NCI-H128 (cell line): ENCODE measurements at regions not wholly inside any gene's neighbourhood (a gene's known extent, or its start where the extent isn't known, plus 50 kb on each side); places are given as distances from the start of the nearest gene placed in this dataset.
"Not testable (repeated sequence)": the region's sequence is repeated elsewhere in the genome, so short reads cannot be mapped to it uniquely, and the experiment has no call there.

Experiments
- DNase-seq: peaks from one replicate; lab custom pipeline; 2025; ENCODE audit not compliant: unreplicated experiment; lab: John Stamatoyannopoulos, UW

GRCh38 chr6:68167604-68168003 lies 467.5 kb upstream of the ADGRB3 start:
- DNase-seq, result no peak

- not testable (repeated sequence) for DNase-seq
Measured at GRCh38 chr6:68160812-68161211, 474.3 kb upstream of the ADGRB3 start.

- no peak for DNase-seq
Measured at GRCh38 chr6:68160348-68160747, 474.7 kb upstream of the ADGRB3 start.

- DNase-seq, result no peak
Measured at GRCh38 chr6:68159433-68159832, 475.6 kb upstream of the ADGRB3 start.

GRCh38 chr6:68158256-68158655 lies 476.8 kb upstream of the ADGRB3 start:
- DNase-seq, result no peak

- DNase-seq, result no peak
Measured at GRCh38 chr6:68144667-68145066, 490.4 kb upstream of the ADGRB3 start.

- DNase-seq, result no peak
Measured at GRCh38 chr6:68141190-68141589, 493.9 kb upstream of the ADGRB3 start.

GRCh38 chr6:68139130-68139529 lies 496.0 kb upstream of the ADGRB3 start:
- no peak for DNase-seq

- DNase-seq, result no peak
Measured at GRCh38 chr6:68134796-68135195, 500.3 kb upstream of the ADGRB3 start.

GRCh38 chr6:68128211-68128610 lies 506.9 kb upstream of the ADGRB3 start:
- DNase-seq, result no peak

GRCh38 chr6:68127074-68127473 lies 508.0 kb upstream of the ADGRB3 start:
- DNase-seq, result no peak

GRCh38 chr6:68126089-68126749 lies 508.9 kb upstream of the ADGRB3 start:
- no peak for DNase-seq

- not testable (repeated sequence) for DNase-seq
Measured at GRCh38 chr6:68122975-68123374, 512.1 kb upstream of the ADGRB3 start.

- DNase-seq, result no peak
Measured at GRCh38 chr6:68122032-68122431, 513.0 kb upstream of the ADGRB3 start.

GRCh38 chr6:68120954-68121353 lies 514.1 kb upstream of the ADGRB3 start:
- DNase-seq, result not testable (repeated sequence)

GRCh38 chr6:68114463-68115047 lies 520.5 kb upstream of the ADGRB3 start:
- DNase-seq, result no peak

GRCh38 chr6:68108233-68108835 lies 526.7 kb upstream of the ADGRB3 start:
- no peak for DNase-seq

GRCh38 chr6:68094070-68094469 lies 541.0 kb upstream of the ADGRB3 start:
- no peak for DNase-seq

- no peak for DNase-seq
Measured at GRCh38 chr6:68087399-68088133, 547.5 kb upstream of the ADGRB3 start.

- no peak for DNase-seq
Measured at GRCh38 chr6:68086199-68086598, 548.9 kb upstream of the ADGRB3 start.

- DNase-seq, result not testable (repeated sequence)
Measured at GRCh38 chr6:68085599-68085998, 549.5 kb upstream of the ADGRB3 start.

- no peak for DNase-seq
Measured at GRCh38 chr6:68082086-68082485, 553.0 kb upstream of the ADGRB3 start.
